ENCODE measurements at regions not wholly inside any gene's neighbourhood (a gene's known extent, or its start where the extent isn't known, plus 50 kb on each side); places are given as distances from the start of the nearest gene placed in this dataset.

- WGBS, 2 donors, result 59 to 71% methylated on average over 5 of the region's 5 CpGs
- H3K27me3 ChIP-seq, result no peaks in the 10 kb centered on the region
- FAIRE-seq (no peak), DNase-seq (no peak), ATAC-seq (no peak)
- H3K9me3 ChIP-seq, result no peaks in the 10 kb centered on the region
- TF ChIP-seq CTCF (IDR thresholded peaks at IDR 0.05), result no peak
- no peaks in the 10 kb centered on the region for H3K4me1 ChIP-seq
- no peaks in the 10 kb centered on the region for H3K36me3 ChIP-seq
- intact Hi-C loops (cut with DNase I), result loop anchor here in 1 of 3 donors (10.0 kb wide), 1 partner anchor 1147 kb away; no protein-coding TSS in a partner anchor
- H3K4me3 ChIP-seq, result no peak overlapping the region
- H3K27ac ChIP-seq, result no peak overlapping the region
Measured at GRCh38 chr10:36781570-36781969, 343.8 kb upstream of the ANKRD30A start.

- WGBS, 2 donors, result 63 to 66% methylated on average over 6 of the region's 6 CpGs
- intact Hi-C loops (cut with DNase I), result loop anchor here in 1 of 3 donors (10.0 kb wide), 1 partner anchor 1145 kb away; no protein-coding TSS in a partner anchor
- ATAC-seq (no peak), FAIRE-seq (no peak), DNase-seq (no peak)
- Histone ChIP-seq H3K36me3 (no peaks in the 10 kb centered on the region), H3K27ac (no peak overlapping the region), H3K4me1 (no peaks in the 10 kb centered on the region), H3K9me3 (no peaks in the 10 kb centered on the region), H3K27me3 (no peaks in the 10 kb centered on the region), H3K4me3 (no peak overlapping the region)
- no peak for TF ChIP-seq CTCF (IDR thresholded peaks at IDR 0.05)
Measured at GRCh38 chr10:36780158-36780557, 345.2 kb upstream of the ANKRD30A start.

GRCh38 chr10:36779238-36779846, 346.1 kb upstream of the ANKRD30A start:
- TF ChIP-seq CTCF (IDR thresholded peaks at IDR 0.05), result peak; percentile 17 to 51 (median 42)
- peak in 1 of 6 donors; percentile 43 for DNase-seq
- Histone ChIP-seq H3K9me3 (no peaks in the 10 kb centered on the region), H3K27me3 (no peaks in the 10 kb centered on the region), H3K4me3 (no peak overlapping the region), H3K27ac (no peak overlapping the region), H3K36me3 (no peaks in the 10 kb centered on the region), H3K4me1 (no peaks in the 10 kb centered on the region)
- intact Hi-C loops (cut with DNase I), result loop anchor here in 1 of 3 donors (5.0 kb wide), 1 partner anchor 1142 kb away; no protein-coding TSS in a partner anchor
- peak; percentile 79 to 96 (median 88) for ATAC-seq
- FAIRE-seq, result peak; percentile 74
- WGBS, 2 donors, result 4 to 5% methylated on average over 2 of the region's 2 CpGs

GRCh38 chr10:36778651-36779050, 346.7 kb upstream of the ANKRD30A start:
- intact Hi-C loops (cut with DNase I), result loop anchor here in 1 of 3 donors (5.0 kb wide), 1 partner anchor 1141 kb away; no protein-coding TSS in a partner anchor
- no peak overlapping the region for H3K4me3 ChIP-seq
- no peaks in the 10 kb centered on the region for H3K27me3 ChIP-seq
- TF ChIP-seq CTCF (IDR thresholded peaks at IDR 0.05), result no peak
- H3K9me3 ChIP-seq, result no peaks in the 10 kb centered on the region
- no peak overlapping the region for H3K27ac ChIP-seq
- ATAC-seq (no peak), FAIRE-seq (no peak), DNase-seq (no peak)
- H3K4me1 ChIP-seq, result no peaks in the 10 kb centered on the region
- H3K36me3 ChIP-seq, result no peaks in the 10 kb centered on the region

- no peak for DNase-seq
- WGBS, 2 donors, result 82 to 91% methylated on average over 2 of the region's 2 CpGs
- H3K36me3 ChIP-seq, result no peaks in the 10 kb centered on the region
- intact Hi-C loops (cut with DNase I), result no loop called here
- no peak for TF ChIP-seq CTCF (IDR thresholded peaks at IDR 0.05)
- FAIRE-seq, result no peak
- no peaks in the 10 kb centered on the region for H3K27me3 ChIP-seq
- no peak for ATAC-seq
- H3K27ac ChIP-seq, result no peak overlapping the region
- H3K4me1 ChIP-seq, result no peaks in the 10 kb centered on the region
- H3K4me3 ChIP-seq, result no peak overlapping the region
- H3K9me3 ChIP-seq, result no peaks in the 10 kb centered on the region
Measured at GRCh38 chr10:36773652-36774051, 351.7 kb upstream of the ANKRD30A start.
